IMR-90 (cell line): ENCODE measurements at regions not wholly inside any gene's neighbourhood (a gene's known extent, or its start where the extent isn't known, plus 50 kb on each side); places are given as distances from the start of the nearest gene placed in this dataset.

Experiments
- CTCF ChIP-seq: conservative IDR thresholded peaks from 2 replicates; pipeline ENCODE4 v1.5.1; 2012; ENCODE audit warnings: mild to moderate bottlenecking, low read depth, low read length, improper control_type of control experiment
- MAFK ChIP-seq: IDR thresholded peaks from 2 replicates; pipeline ENCODE4 v1.6.1; 2012; ENCODE audit warnings: low read depth, low read length, improper control_type of control experiment
- RCOR1 ChIP-seq: IDR thresholded peaks from 2 replicates; pipeline ENCODE4 v1.6.1; 2012; ENCODE audit warnings: mild to moderate bottlenecking, low read length, improper control_type of control experiment; ENCODE audit not compliant: insufficient replicate concordance
- USF2 ChIP-seq: fragments of 150-350 bp; IDR thresholded peaks from 2 replicates; pipeline ENCODE4 v1.6.1; 2017; ENCODE audit warnings: mild to moderate bottlenecking, antibody characterized with exemption, low read length, low read depth

- TF ChIP-seq RCOR1 = no peak
- no peak for TF ChIP-seq CTCF
- TF ChIP-seq USF2 = no peak
- no peak for TF ChIP-seq MAFK
These were observed 366.9 kb downstream of the FAT3 start for GRCh38 chr11:92591521-92591920.
